Aorta (tissue), 5 donors: ENCODE measurements at regions not wholly inside any gene's neighbourhood (a gene's known extent, or its start where the extent isn't known, plus 50 kb on each side); places are given as distances from the start of the nearest gene placed in this dataset.

ENCODE experiments used
- ATAC-seq: fragments of 200-7000 bp; cut with Tn5 transposase; one replicate; pipeline ENCODE4 v1.9.1; 2022; ENCODE audit warnings: moderate library complexity; ENCODE audit not compliant: low FRiP score
- DNase-seq, 2 donors: peaks; one replicate each; pipeline ENCODE4 v3.0.0-alpha.2; 2020
- H3K27ac ChIP-seq, 2 donors: one replicate each; pipeline ENCODE4 v1.5.1; 2013; ENCODE audit warnings: low read length in 2 of 2, mild to moderate bottlenecking in 2 of 2, moderate library complexity in 2 of 2, control low read depth in 1 of 2, inconsistent platforms in 1 of 2, low read depth in 1 of 2
- H3K27me3 ChIP-seq, 2 donors: one replicate each; pipeline ENCODE4 v1.6.1; 2013; ENCODE audit warnings: control low read depth in 1 of 2, low read length in 1 of 2, mild to moderate bottlenecking in 1 of 2, moderate library complexity in 1 of 2; ENCODE audit not compliant: insufficient read depth in 2 of 2, control insufficient read depth in 1 of 2
- H3K36me3 ChIP-seq, 2 donors: one replicate each; pipeline ENCODE4 v1.6.1; 2013; ENCODE audit warnings: control low read depth in 1 of 2, low read length in 1 of 2, mild to moderate bottlenecking in 1 of 2; ENCODE audit not compliant: insufficient read depth in 2 of 2, control insufficient read depth in 1 of 2
- H3K4me1 ChIP-seq, 2 donors: one replicate each; pipeline ENCODE4 v1.6.1; 2013; ENCODE audit warnings: low read length in 2 of 2, control low read depth in 1 of 2, mild to moderate bottlenecking in 1 of 2, moderate library complexity in 1 of 2; ENCODE audit not compliant: insufficient read depth in 2 of 2, control insufficient read depth in 1 of 2
- H3K4me3 ChIP-seq, 2 donors: one replicate each; pipeline ENCODE4 v1.5.1; 2013; ENCODE audit warnings: low read length in 2 of 2, control low read depth in 1 of 2, mild to moderate bottlenecking in 1 of 2
- H3K9me3 ChIP-seq: one replicate; pipeline ENCODE4 v1.6.1; 2013; ENCODE audit warnings: mild to moderate bottlenecking, low read length; ENCODE audit not compliant: control insufficient read depth
- WGBS, 2 donors: extraction: QIAGEN DNeasy Blood & Tissue Kit; methylation state at CpG; one replicate each; pipeline ENCODE4 v1.1.7; 2013; 5-methylcytosine and 5-hydroxymethylcytosine counted together
- intact Hi-C, 2 donors: fragments of 100-400 bp; cut with DNase I; formaldehyde crosslinking; loops; one replicate each; pipeline versions ENCODE4 v1.14.2 to v1.15.0; 2022
- donor health status: healthy with polysubstance abuse.
- donor health status: Bipolar disorder and iron deficiency.
- donor health status: DM: no; HTN: no; CAD: no.
- donor health status: DM: no; HTN: no; CAD: no.
- donor health status: DM: yes; HTN: yes; CAD: no.

DNA sequence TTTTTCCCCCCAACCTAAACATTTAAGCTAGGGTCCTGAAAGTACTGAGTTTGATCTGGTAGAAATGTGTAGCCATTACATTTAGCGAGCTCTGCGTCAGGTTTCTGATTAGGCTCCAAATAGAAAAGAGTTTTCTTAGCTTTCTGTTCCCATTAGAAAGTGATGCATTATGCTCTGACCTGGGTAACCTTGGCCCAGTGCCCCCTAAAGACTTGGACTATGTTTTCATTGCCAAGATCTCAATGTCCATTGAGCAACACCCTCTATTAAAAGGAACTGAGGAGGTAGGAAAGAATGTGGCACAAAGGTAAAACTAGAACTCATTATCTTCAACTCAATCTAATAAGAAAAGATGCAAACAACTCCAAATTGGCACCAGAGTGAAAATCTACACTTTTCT, 358.9 kb upstream of the PCSK5 start:
- Histone ChIP-seq H3K27ac (no peak overlapping the region), H3K36me3 (no peaks in the 10 kb centered on the region), H3K9me3 (no peaks in the 10 kb centered on the region), H3K27me3 (no peaks in the 10 kb centered on the region), H3K4me1 (peaks cover 0 to 9% of the 10 kb centered on the region in 2 donors), H3K4me3 (no peak overlapping the region)
- DNase-seq (peak; percentile 65 to 80), ATAC-seq (peak; percentile 47)
- WGBS, 2 donors = 22 to 26% methylated on average over 2 of the region's 2 CpGs
- intact Hi-C loops = loop anchor here in 1 of 2 donors (5.0 to 10.0 kb wide), 5 partner anchors 79 to 293 kb away; no protein-coding TSS in a partner anchor

DNA sequence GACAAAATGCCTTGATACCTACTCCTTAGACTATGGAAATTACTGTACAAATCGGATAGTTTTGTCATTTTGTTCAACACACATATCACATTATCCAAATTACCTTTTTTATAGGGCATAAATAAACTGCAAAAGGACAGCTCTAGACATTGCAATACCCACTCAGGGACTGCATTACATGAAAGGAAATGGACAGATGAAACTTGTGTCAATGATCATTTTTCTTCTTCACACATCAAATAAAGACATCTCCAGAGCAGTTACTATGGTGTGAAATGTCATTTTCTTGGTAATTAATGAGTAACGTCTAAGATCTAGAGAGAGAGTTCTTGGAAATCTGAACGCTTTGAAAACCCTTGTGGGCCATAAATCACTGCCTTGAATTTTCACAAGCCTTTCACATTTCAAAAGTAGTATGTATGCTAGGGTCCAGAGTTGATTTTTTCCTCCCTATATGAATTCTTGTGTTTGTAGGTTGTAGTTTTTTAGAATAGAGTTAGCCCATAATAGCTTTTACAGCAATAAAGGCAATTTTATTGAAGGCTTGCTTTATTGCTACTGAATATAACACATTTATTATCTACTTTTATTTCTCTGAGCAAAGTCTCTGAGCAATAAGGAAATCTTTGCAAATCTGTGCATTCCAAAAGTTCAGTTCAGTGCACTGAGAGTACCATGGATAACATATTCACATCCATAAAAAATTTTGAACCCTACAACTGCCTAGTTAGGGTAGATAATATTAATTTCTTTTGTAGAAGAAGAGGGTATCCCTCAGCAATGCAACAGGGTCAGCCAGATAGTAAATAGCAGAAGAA, 358.0 kb upstream of the PCSK5 start:
- ATAC-seq (no peak), DNase-seq (no peak)
- 26 to 38% methylated on average over 3 of the region's 3 CpGs for WGBS, 2 donors
- H3K4me3 ChIP-seq = no peak overlapping the region
- no peaks in the 10 kb centered on the region for H3K36me3 ChIP-seq
- intact Hi-C loops = loop anchor here in 1 of 2 donors (5.0 to 10.0 kb wide), 5 partner anchors 80 to 292 kb away; no protein-coding TSS in a partner anchor
- no peaks in the 10 kb centered on the region for H3K9me3 ChIP-seq
- H3K4me1 ChIP-seq = peaks cover 0 to 9% of the 10 kb centered on the region in 2 donors
- peak overlapping the region in 1 of 2 donors; percentile 43 for H3K27ac ChIP-seq
- no peaks in the 10 kb centered on the region for H3K27me3 ChIP-seq

GRCh38 chr9:75539523-75539922, 350.9 kb upstream of the PCSK5 start:
- H3K9me3 ChIP-seq = no peaks in the 10 kb centered on the region
- H3K4me3 ChIP-seq = no peak overlapping the region
- DNase-seq (no peak), ATAC-seq (peak; percentile 78)
- no peaks in the 10 kb centered on the region for H3K36me3 ChIP-seq
- WGBS, 2 donors = 0 to 8% methylated on average over 1 of the region's 1 CpG
- H3K27me3 ChIP-seq = no peaks in the 10 kb centered on the region
- intact Hi-C loops = loop anchor here in 1 of 2 donors (10.0 kb wide), 4 partner anchors 115 to 285 kb away; no protein-coding TSS in a partner anchor
- H3K4me1 ChIP-seq = no peaks in the 10 kb centered on the region
- no peak overlapping the region for H3K27ac ChIP-seq

GRCh38 chr9:75540185-75540584, 350.3 kb upstream of the PCSK5 start:
- WGBS, 2 donors = 87 to 99% methylated on average over 1 of the region's 1 CpG
- Histone ChIP-seq H3K36me3 (no peaks in the 10 kb centered on the region), H3K4me3 (no peak overlapping the region), H3K9me3 (no peaks in the 10 kb centered on the region), H3K27me3 (no peaks in the 10 kb centered on the region), H3K27ac (no peak overlapping the region), H3K4me1 (no peaks in the 10 kb centered on the region)
- intact Hi-C loops = no loop called here
- ATAC-seq = no peak
- no peak for DNase-seq

DNA sequence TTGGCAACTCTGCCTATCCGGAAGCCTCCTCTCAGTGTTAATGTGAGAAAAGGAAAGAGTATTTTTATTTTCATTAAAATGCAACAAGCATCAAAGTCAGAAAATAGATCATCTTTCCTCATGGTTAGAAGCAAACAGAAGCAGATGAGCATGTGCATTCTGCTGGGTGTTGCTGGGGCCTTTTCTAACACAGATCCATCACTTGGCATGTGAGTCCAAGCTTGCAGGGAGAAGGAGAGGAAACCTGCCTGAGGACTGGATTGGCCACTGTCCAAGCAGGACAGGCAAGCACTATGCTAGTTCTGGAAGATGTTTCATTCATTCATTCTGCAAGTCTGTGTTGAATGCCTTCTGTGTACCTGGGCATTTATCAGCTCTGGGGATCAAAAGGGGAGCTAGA, 348.7 kb upstream of the PCSK5 start:
- ATAC-seq (no peak), DNase-seq (no peak)
- Histone ChIP-seq H3K36me3 (no peaks in the 10 kb centered on the region), H3K27me3 (no peaks in the 10 kb centered on the region), H3K4me3 (no peak overlapping the region), H3K4me1 (no peaks in the 10 kb centered on the region), H3K27ac (no peak overlapping the region), H3K9me3 (no peaks in the 10 kb centered on the region)
- 92 to 97% methylated on average over 1 of the region's 1 CpG for WGBS, 2 donors
- intact Hi-C loops = no loop called here

DNA sequence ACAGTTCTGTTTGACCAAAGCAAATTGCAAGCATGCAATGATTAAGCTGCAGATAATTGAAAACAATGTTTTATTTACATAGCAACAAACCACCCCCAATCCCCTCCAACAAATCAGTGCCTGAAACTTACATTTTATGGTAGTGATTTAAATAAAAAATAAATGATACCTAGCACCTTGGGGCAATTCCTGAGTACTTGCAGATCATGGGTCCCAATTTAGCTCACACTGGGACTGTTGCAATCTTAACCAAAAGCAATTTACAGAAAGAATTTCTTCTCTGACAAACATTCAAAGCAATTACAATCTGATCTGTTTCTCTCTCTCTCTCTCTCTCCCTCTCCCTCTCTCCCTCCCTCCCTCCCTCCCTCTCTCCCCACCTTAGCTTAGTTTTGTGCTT, 345.7 kb upstream of the PCSK5 start:
- no peak overlapping the region for H3K27ac ChIP-seq
- H3K27me3 ChIP-seq = no peaks in the 10 kb centered on the region
- ATAC-seq (no peak), DNase-seq (no peak)
- H3K36me3 ChIP-seq = no peaks in the 10 kb centered on the region
- no peaks in the 10 kb centered on the region for H3K9me3 ChIP-seq
- H3K4me1 ChIP-seq = peaks cover 0 to 2% of the 10 kb centered on the region in 2 donors
- intact Hi-C loops = no loop called here
- no peak overlapping the region for H3K4me3 ChIP-seq

- Histone ChIP-seq H3K4me3 (no peak overlapping the region), H3K36me3 (no peaks in the 10 kb centered on the region), H3K4me1 (peaks cover 0 to 2% of the 10 kb centered on the region in 2 donors), H3K27ac (no peak overlapping the region), H3K27me3 (no peaks in the 10 kb centered on the region), H3K9me3 (no peaks in the 10 kb centered on the region)
- ATAC-seq (no peak), DNase-seq (no peak)
- intact Hi-C loops = no loop called here
- WGBS, 2 donors = 57 to 68% methylated on average over 3 of the region's 3 CpGs
Observed at GRCh38 chr9:75545287-75545686, 345.2 kb upstream of the PCSK5 start.

GRCh38 chr9:75548871-75549270, 341.6 kb upstream of the PCSK5 start:
- H3K27ac ChIP-seq = no peak overlapping the region
- no peak for DNase-seq
- no peak for ATAC-seq
- no peaks in the 10 kb centered on the region for H3K36me3 ChIP-seq
- intact Hi-C loops = no loop called here
- 96 to 97% methylated on average over 2 of the region's 2 CpGs for WGBS, 2 donors
- no peak overlapping the region for H3K4me3 ChIP-seq
- H3K4me1 ChIP-seq = peaks cover 0 to 2% of the 10 kb centered on the region in 2 donors
- no peaks in the 10 kb centered on the region for H3K9me3 ChIP-seq
- H3K27me3 ChIP-seq = no peaks in the 10 kb centered on the region

DNA sequence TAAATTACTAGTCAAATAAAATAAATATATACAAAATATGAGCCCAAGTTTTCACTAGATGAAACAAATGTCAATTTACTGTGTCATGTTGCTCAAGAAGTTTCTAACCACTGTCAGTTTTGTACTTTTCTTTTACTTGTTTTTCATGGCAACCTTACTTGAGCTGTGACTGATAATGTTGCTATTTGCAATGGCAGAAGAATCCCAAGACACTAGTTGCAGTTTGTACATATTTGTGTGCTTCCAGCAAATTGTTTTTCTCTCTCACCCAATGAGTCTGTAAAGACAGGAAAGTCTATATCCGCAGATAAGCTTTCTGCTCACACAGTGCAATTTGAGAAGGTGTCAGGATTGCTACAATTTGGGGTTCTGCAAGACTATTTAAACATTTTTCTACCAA, 338.6 kb upstream of the PCSK5 start:
- Histone ChIP-seq H3K27me3 (no peaks in the 10 kb centered on the region), H3K36me3 (no peaks in the 10 kb centered on the region), H3K27ac (no peak overlapping the region), H3K4me3 (no peak overlapping the region), H3K4me1 (peaks cover 0 to 2% of the 10 kb centered on the region in 2 donors), H3K9me3 (no peaks in the 10 kb centered on the region)
- DNase-seq (no peak), ATAC-seq (no peak)
- 79 to 81% methylated on average over 1 of the region's 1 CpG for WGBS, 2 donors
- intact Hi-C loops = no loop called here
